ENCODE measurements at regions not wholly inside any gene's neighbourhood (a gene's known extent, or its start where the extent isn't known, plus 50 kb on each side); places are given as distances from the start of the nearest gene placed in this dataset.
"Not testable (repeated sequence)": the region's sequence is repeated elsewhere in the genome, so short reads cannot be mapped to it uniquely, and the experiment has no call there.

- Histone ChIP-seq H2BK15ac (ENCODE audit: low read length) (no peak overlapping the region), H3K4me3 (ENCODE audit: low read length in 2 of 2) (no peak overlapping the region), H3K18ac (ENCODE audit: low read length) (no peak overlapping the region), H3K36me3 (replicated peaks in 1 of 2; ENCODE audit: control insufficient read depth in 2 of 2, insufficient read depth in 2 of 2, low read length in 2 of 2) (no peaks in the 10 kb centered on the region), H3K9ac (ENCODE audit: low read depth, low read length, poor library complexity) (no peak overlapping the region), H3K4ac (ENCODE audit: low read length) (no peak overlapping the region), H3K4me1 (ENCODE audit: control insufficient read depth in 2 of 2, insufficient read depth in 1 of 2, low read depth in 1 of 2, low read length in 2 of 2) (no peaks in the 10 kb centered on the region), H2AK5ac (ENCODE audit: low read depth, low read length) (no peak overlapping the region), H4K8ac (ENCODE audit: low read depth, low read length) (no peak overlapping the region), H3K4me2 (ENCODE audit: insufficient read depth, low read length, poor library complexity, severe bottlenecking) (no peak overlapping the region), H3K23ac (ENCODE audit: low read depth, low read length, poor library complexity) (no peak overlapping the region), H3K27me3 (ENCODE audit: control insufficient read depth in 3 of 3, insufficient read depth in 3 of 3, low read depth in 1 of 3, low read length in 3 of 3) (no peaks in the 10 kb centered on the region), H3K27ac (replicated peaks; ENCODE audit: low read length) (no peak overlapping the region), H3K9me3 (replicated peaks in 1 of 2; ENCODE audit: control insufficient read depth in 2 of 2, insufficient read depth in 1 of 2, low read depth in 1 of 2, low read length in 2 of 2) (peaks cover 0 to 2% of the 10 kb centered on the region in 2 donors), H2BK12ac (ENCODE audit: low read length) (no peak overlapping the region), H2BK5ac (ENCODE audit: low read length) (no peak overlapping the region), H3K79me1 (ENCODE audit: low read depth, low read length) (no peaks in the 10 kb centered on the region), H2BK120ac (ENCODE audit: low read depth, low read length) (no peak overlapping the region), H4K91ac (ENCODE audit: low read depth, low read length, poor library complexity) (no peak overlapping the region), H3K14ac (ENCODE audit: low read length) (no peak overlapping the region), H2AFZ (ENCODE audit: low read length) (no peak overlapping the region)
- no CpG with 5 or more reads among the region's 5 CpGs for WGBS, 2 donors (ENCODE audit: extremely low coverage in 2 of 2, insufficient read length in 2 of 2, insufficient replicate concordance in 1 of 2)
- no peak for DNase-seq (ENCODE audit: low spot score)
These were observed 279.7 kb downstream of the SPRY1 start for GRCh38 chr4:123676071-123676889.

GRCh38 chr4:123676890-123677229 lies 280.3 kb downstream of the SPRY1 start:
- Histone ChIP-seq H3K4me2 (ENCODE audit: insufficient read depth, low read length, poor library complexity, severe bottlenecking) (no peak overlapping the region), H3K79me1 (ENCODE audit: low read depth, low read length) (no peaks in the 10 kb centered on the region), H3K4me1 (ENCODE audit: control insufficient read depth in 2 of 2, insufficient read depth in 1 of 2, low read depth in 1 of 2, low read length in 2 of 2) (no peaks in the 10 kb centered on the region)

DNA sequence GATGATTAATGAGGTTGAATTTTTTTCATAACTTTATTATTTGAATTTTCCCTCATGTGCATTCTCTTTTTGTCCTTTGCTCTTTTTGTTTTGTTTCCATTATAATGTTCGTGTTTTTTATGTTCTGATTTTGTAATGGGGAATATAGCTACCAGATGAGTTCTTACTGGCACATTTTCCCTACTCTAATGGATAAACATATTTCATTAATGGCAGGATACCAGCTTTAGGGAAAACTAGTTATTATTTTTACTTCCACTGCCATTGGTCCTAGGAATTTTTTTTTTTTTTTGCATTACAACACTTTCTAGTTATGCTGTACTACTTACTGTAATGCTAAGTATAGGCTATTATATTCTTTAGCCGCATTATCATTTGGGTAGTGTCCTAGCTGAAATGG lies 286.3 kb downstream of the SPRY1 start:
- Histone ChIP-seq H3K9ac (ENCODE audit: low read depth, low read length, poor library complexity) (no peak overlapping the region), H3K23ac (ENCODE audit: low read depth, low read length, poor library complexity) (no peak overlapping the region), H2BK5ac (ENCODE audit: low read length) (no peak overlapping the region), H3K18ac (ENCODE audit: low read length) (no peak overlapping the region), H3K27ac (replicated peaks; ENCODE audit: low read length) (no peak overlapping the region), H3K4me2 (ENCODE audit: insufficient read depth, low read length, poor library complexity, severe bottlenecking) (no peak overlapping the region), H4K91ac (ENCODE audit: low read depth, low read length, poor library complexity) (no peak overlapping the region), H2BK120ac (ENCODE audit: low read depth, low read length) (no peak overlapping the region), H3K14ac (ENCODE audit: low read length) (no peak overlapping the region), H2AK5ac (ENCODE audit: low read depth, low read length) (no peak overlapping the region), H3K27me3 (ENCODE audit: control insufficient read depth in 3 of 3, insufficient read depth in 3 of 3, low read depth in 1 of 3, low read length in 3 of 3) (no peaks in the 10 kb centered on the region), H2BK12ac (ENCODE audit: low read length) (no peak overlapping the region), H3K4ac (ENCODE audit: low read length) (no peak overlapping the region), H3K9me3 (replicated peaks in 1 of 2; ENCODE audit: control insufficient read depth in 2 of 2, insufficient read depth in 1 of 2, low read depth in 1 of 2, low read length in 2 of 2) (peaks cover 2 to 19% of the 10 kb centered on the region in 2 donors), H3K36me3 (replicated peaks in 1 of 2; ENCODE audit: control insufficient read depth in 2 of 2, insufficient read depth in 2 of 2, low read length in 2 of 2) (no peaks in the 10 kb centered on the region), H3K4me3 (ENCODE audit: low read length in 2 of 2) (no peak overlapping the region), H3K79me1 (ENCODE audit: low read depth, low read length) (no peaks in the 10 kb centered on the region), H2BK15ac (ENCODE audit: low read length) (no peak overlapping the region), H2AFZ (ENCODE audit: low read length) (no peak overlapping the region), H3K4me1 (ENCODE audit: control insufficient read depth in 2 of 2, insufficient read depth in 1 of 2, low read depth in 1 of 2, low read length in 2 of 2) (no peaks in the 10 kb centered on the region), H4K8ac (ENCODE audit: low read depth, low read length) (no peak overlapping the region)
- no peak for DNase-seq (ENCODE audit: low spot score)
- no CpG with 5 or more reads among the region's 2 CpGs for WGBS, 2 donors (ENCODE audit: extremely low coverage in 2 of 2, insufficient read length in 2 of 2, insufficient replicate concordance in 1 of 2)

More at GRCh38 chr4:123676890-123677229, 280.3 kb downstream of the SPRY1 start:
- H3K14ac ChIP-seq (ENCODE audit: low read length) = no peak overlapping the region
- no peak overlapping the region for H2AK5ac ChIP-seq (ENCODE audit: low read depth, low read length)
- no peak overlapping the region for H2BK5ac ChIP-seq (ENCODE audit: low read length)
- H3K23ac ChIP-seq (ENCODE audit: low read depth, low read length, poor library complexity) = no peak overlapping the region
- H4K8ac ChIP-seq (ENCODE audit: low read depth, low read length) = no peak overlapping the region
- WGBS, 2 donors (ENCODE audit: extremely low coverage in 2 of 2, insufficient read length in 2 of 2, insufficient replicate concordance in 1 of 2) = no CpG with 5 or more reads among the region's 7 CpGs
- H3K27ac ChIP-seq (replicated peaks; ENCODE audit: low read length) = no peak overlapping the region
- H3K9ac ChIP-seq (ENCODE audit: low read depth, low read length, poor library complexity) = no peak overlapping the region
- no peak for DNase-seq (ENCODE audit: low spot score)
- H3K18ac ChIP-seq (ENCODE audit: low read length) = no peak overlapping the region
- H2AFZ ChIP-seq (ENCODE audit: low read length) = no peak overlapping the region
- no peak overlapping the region for H3K4me3 ChIP-seq (ENCODE audit: low read length in 2 of 2)
- no peak overlapping the region for H4K91ac ChIP-seq (ENCODE audit: low read depth, low read length, poor library complexity)
- H3K36me3 ChIP-seq (replicated peaks in 1 of 2; ENCODE audit: control insufficient read depth in 2 of 2, insufficient read depth in 2 of 2, low read length in 2 of 2) = no peaks in the 10 kb centered on the region
- H2BK120ac ChIP-seq (ENCODE audit: low read depth, low read length) = no peak overlapping the region
- no peak overlapping the region for H3K4ac ChIP-seq (ENCODE audit: low read length)
- no peak overlapping the region for H2BK15ac ChIP-seq (ENCODE audit: low read length)
- no peaks in the 10 kb centered on the region for H3K27me3 ChIP-seq (ENCODE audit: control insufficient read depth in 3 of 3, insufficient read depth in 3 of 3, low read depth in 1 of 3, low read length in 3 of 3)
- H2BK12ac ChIP-seq (ENCODE audit: low read length) = no peak overlapping the region
- H3K9me3 ChIP-seq (replicated peaks in 1 of 2; ENCODE audit: control insufficient read depth in 2 of 2, insufficient read depth in 1 of 2, low read depth in 1 of 2, low read length in 2 of 2) = peaks cover 0 to 2% of the 10 kb centered on the region in 2 donors

DNA sequence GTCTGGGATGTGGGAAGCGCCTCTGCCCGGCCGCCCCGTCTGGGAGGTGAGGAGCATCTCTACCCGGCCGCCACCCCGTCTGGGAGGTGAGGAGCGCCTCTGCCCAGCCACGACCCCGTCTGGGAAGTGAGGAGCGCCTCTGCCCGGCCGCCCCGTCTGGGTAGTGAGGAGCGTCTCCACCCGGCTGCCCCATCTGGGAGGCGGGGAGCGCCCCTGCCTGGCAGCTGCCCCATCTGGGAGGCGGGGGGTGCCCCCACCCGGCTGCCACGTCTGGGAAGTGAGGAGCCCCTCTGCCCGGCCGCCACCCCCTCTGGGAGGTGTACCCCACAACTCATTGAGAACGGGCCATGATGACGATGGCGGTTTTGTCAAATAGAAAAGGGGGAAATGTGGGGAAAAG lies 288.3 kb downstream of the SPRY1 start:
- DNase-seq (ENCODE audit: low spot score) = not testable (repeated sequence)
- peaks cover 2 to 35% of the 10 kb centered on the region in 2 donors for H3K9me3 ChIP-seq (replicated peaks in 1 of 2; ENCODE audit: control insufficient read depth in 2 of 2, insufficient read depth in 1 of 2, low read depth in 1 of 2, low read length in 2 of 2)

More for the DNA sequence above, 288.3 kb downstream of the SPRY1 start:
- H2BK5ac ChIP-seq (ENCODE audit: low read length); H2BK15ac ChIP-seq (ENCODE audit: low read length); H3K9ac ChIP-seq (ENCODE audit: low read depth, low read length, poor library complexity); H3K14ac ChIP-seq (ENCODE audit: low read length); H2AFZ ChIP-seq (ENCODE audit: low read length); H3K79me1 ChIP-seq (ENCODE audit: low read depth, low read length); H4K91ac ChIP-seq (ENCODE audit: low read depth, low read length, poor library complexity); H4K8ac ChIP-seq (ENCODE audit: low read depth, low read length); H2AK5ac ChIP-seq (ENCODE audit: low read depth, low read length); H3K27me3 ChIP-seq (ENCODE audit: control insufficient read depth in 3 of 3, insufficient read depth in 3 of 3, low read depth in 1 of 3, low read length in 3 of 3); H3K36me3 ChIP-seq (replicated peaks in 1 of 2; ENCODE audit: control insufficient read depth in 2 of 2, insufficient read depth in 2 of 2, low read length in 2 of 2); H3K4ac ChIP-seq (ENCODE audit: low read length); H3K23ac ChIP-seq (ENCODE audit: low read depth, low read length, poor library complexity); H2BK120ac ChIP-seq (ENCODE audit: low read depth, low read length); H3K18ac ChIP-seq (ENCODE audit: low read length); H3K4me3 ChIP-seq (ENCODE audit: low read length in 2 of 2); H3K4me2 ChIP-seq (ENCODE audit: insufficient read depth, low read length, poor library complexity, severe bottlenecking); H3K27ac ChIP-seq (replicated peaks; ENCODE audit: low read length); H3K4me1 ChIP-seq (ENCODE audit: control insufficient read depth in 2 of 2, insufficient read depth in 1 of 2, low read depth in 1 of 2, low read length in 2 of 2); H2BK12ac ChIP-seq (ENCODE audit: low read length): not testable (repeated sequence)
- WGBS, 2 donors (ENCODE audit: extremely low coverage in 2 of 2, insufficient read length in 2 of 2, insufficient replicate concordance in 1 of 2) = no CpG with 5 or more reads among the region's 26 CpGs
